GM19438 (cell line): ENCODE measurements at regions not wholly inside any gene's neighbourhood (a gene's known extent, or its start where the extent isn't known, plus 50 kb on each side); places are given as distances from the start of the nearest gene placed in this dataset.

Experiments
- ATAC-seq: cut with Tn5 transposase; IDR thresholded peaks from one replicate; pipeline ENCODE4 v1.9.1; 2021; ENCODE audit warnings: low read depth; ENCODE audit not compliant: unreplicated experiment

- no peak for ATAC-seq
These were observed 1941.2 kb upstream of the CELF4 start for GRCh38 chr18:39506581-39507330.

GRCh38 chr18:39500306-39500705 is 1934.7 kb upstream of the CELF4 start:
- no peak for ATAC-seq

GRCh38 chr18:39497821-39498220 is 1932.2 kb upstream of the CELF4 start:
- no peak for ATAC-seq

GRCh38 chr18:39496986-39497385 is 1931.4 kb upstream of the CELF4 start:
- no peak for ATAC-seq

GRCh38 chr18:39494211-39494896 is 1928.8 kb upstream of the CELF4 start:
- ATAC-seq: no peak

GRCh38 chr18:39491408-39491807 is 1925.8 kb upstream of the CELF4 start:
- no peak for ATAC-seq

- no peak for ATAC-seq
These were observed 1923.8 kb upstream of the CELF4 start for GRCh38 chr18:39489431-39489830.

- no peak for ATAC-seq
These were observed 1922.3 kb upstream of the CELF4 start for GRCh38 chr18:39487932-39488331.

- ATAC-seq: no peak
These were observed 1920.7 kb upstream of the CELF4 start for GRCh38 chr18:39486268-39486667.

GRCh38 chr18:39485696-39486095 is 1920.1 kb upstream of the CELF4 start:
- ATAC-seq: no peak

- ATAC-seq: no peak
These were observed 1915.7 kb upstream of the CELF4 start for GRCh38 chr18:39481281-39481680.

GRCh38 chr18:39480494-39481195 is 1915.0 kb upstream of the CELF4 start:
- ATAC-seq: no peak

GRCh38 chr18:39464006-39464405 is 1898.4 kb upstream of the CELF4 start:
- ATAC-seq: no peak

- no peak for ATAC-seq
These were observed 1896.8 kb upstream of the CELF4 start for GRCh38 chr18:39462436-39462835.

- ATAC-seq: no peak
These were observed 1894.5 kb upstream of the CELF4 start for GRCh38 chr18:39460136-39460535.

- no peak for ATAC-seq
These were observed 1889.7 kb upstream of the CELF4 start for GRCh38 chr18:39455285-39455684.

- ATAC-seq: no peak
These were observed 1889.3 kb upstream of the CELF4 start for GRCh38 chr18:39454866-39455265.

- ATAC-seq: no peak
These were observed 1888.3 kb upstream of the CELF4 start for GRCh38 chr18:39453882-39454281.

GRCh38 chr18:39453356-39453755 is 1887.8 kb upstream of the CELF4 start:
- ATAC-seq: no peak

GRCh38 chr18:39450958-39451357 is 1885.4 kb upstream of the CELF4 start:
- ATAC-seq: no peak

- ATAC-seq: no peak
These were observed 1884.0 kb upstream of the CELF4 start for GRCh38 chr18:39449566-39449965.

- ATAC-seq: no peak
These were observed 1883.3 kb upstream of the CELF4 start for GRCh38 chr18:39448942-39449341.
